ENCODE measurements at regions not wholly inside any gene's neighbourhood (a gene's known extent, or its start where the extent isn't known, plus 50 kb on each side); places are given as distances from the start of the nearest gene placed in this dataset.

GRCh38 chr22:46079093-46079860 is 71.0 kb upstream of the PPARA start:
- ChIA-PET CTCF (interaction anchor here (0.8 to 10.7 kb wide), 10 partner anchors 9 to 84 kb away, joined by 3 to 73 read pairs (median 9); no protein-coding TSS in a partner anchor), POLR2A (interaction anchor here (0.7 to 7.6 kb wide), 13 partner anchors 7 to 84 kb away, joined by 3 to 83 read pairs (median 5); no protein-coding TSS in a partner anchor)
- Histone ChIP-seq H3K27me3 (ENCODE audit: insufficient read depth) (no peaks in the 10 kb centered on the region), H3K9me2 (no peaks in the 10 kb centered on the region), H3F3A (replicated peaks; ENCODE audit: insufficient read depth) (peaks cover 54% of the 10 kb centered on the region), H3K9ac (peak overlapping the region; percentile 100), H3K27ac (ENCODE audit: low read depth in 2 of 2, low read length in 1 of 2) (peak overlapping the region; percentile 96 to 100), H3K4me3 (ENCODE audit: low read depth in 2 of 2, low read length in 1 of 2) (peak overlapping the region; percentile 90 to 92), H3K79me2 (ENCODE audit: insufficient read depth) (peaks cover 100% of the 10 kb centered on the region), H3K4me2 (peak overlapping the region; percentile 99), H2AFZ (ENCODE audit: low read depth) (no peak overlapping the region), H3K4me1 (ENCODE audit: control insufficient read depth in 1 of 2, insufficient read depth in 2 of 2, low read depth in 1 of 2, low read length in 1 of 2) (peaks cover 9 to 62% of the 10 kb centered on the region in 2 experiments; a peak in 3 of 4 replicates), H3K9me3 (no peaks in the 10 kb centered on the region), H3K36me3 (replicated peaks in 1 of 2; ENCODE audit: control insufficient read depth in 1 of 2, insufficient read depth in 2 of 2, low read length in 1 of 2) (peaks cover 65 to 77% of the 10 kb centered on the region in 2 experiments), H4K20me1 (ENCODE audit: insufficient read depth) (peaks cover 93% of the 10 kb centered on the region)
- WGBS (ENCODE audit: low lambda C conversion rate), result 2% methylated on average over 9 of the region's 21 CpGs
- DNase-seq, result no peak
- TF ChIP-seq FOXJ3 (CRISPR knock-in tag; IDR thresholded peaks at IDR 0.05), result no peak
- peak; percentile 19; the same call in 1 of the 2 replicates for TF ChIP-seq POLR2AphosphoS5 (IDR thresholded peaks at IDR 0.05; ENCODE audit: low read depth, low read length)
- TF ChIP-seq EP300 (IDR thresholded peaks at IDR 0.05; ENCODE audit: borderline replicate concordance in 1 of 2, low read depth in 1 of 2, low read length in 1 of 2), result no peak
- no peak for TF ChIP-seq MXI1 (IDR thresholded peaks at IDR 0.05; ENCODE audit: low read depth, low read length)
- no peak for TF ChIP-seq REST (IDR thresholded peaks at IDR 0.05; ENCODE audit: low read depth, low read length)
- no peak for TF ChIP-seq FOXM1 (IDR thresholded peaks at IDR 0.05; ENCODE audit: low read depth)

GRCh38 chr22:46079861-46080821 is 70.2 kb upstream of the PPARA start:
- H3F3A ChIP-seq (replicated peaks; ENCODE audit: insufficient read depth), result peaks cover 59% of the 10 kb centered on the region
- H4K20me1 ChIP-seq (ENCODE audit: insufficient read depth), result peaks cover 93% of the 10 kb centered on the region
- H3K9me3 ChIP-seq, result no peaks in the 10 kb centered on the region
- ChIA-PET CTCF (interaction anchor here (0.8 to 10.7 kb wide), 8 partner anchors 7 to 85 kb away, joined by 3 to 73 read pairs (median 11); no protein-coding TSS in a partner anchor), POLR2A (interaction anchor here (0.7 to 5.3 kb wide), 13 partner anchors 7 to 84 kb away, joined by 3 to 30 read pairs (median 4); no protein-coding TSS in a partner anchor)
- H3K4me3 ChIP-seq (ENCODE audit: low read depth in 2 of 2, low read length in 1 of 2), result peak overlapping the region; percentile 90 to 92
- peak overlapping the region; percentile 100 for H3K9ac ChIP-seq
- peak overlapping the region; percentile 96 to 100 for H3K27ac ChIP-seq (ENCODE audit: low read depth in 2 of 2, low read length in 1 of 2)
- H2AFZ ChIP-seq (ENCODE audit: low read depth), result no peak overlapping the region
- H3K4me1 ChIP-seq (ENCODE audit: control insufficient read depth in 1 of 2, insufficient read depth in 2 of 2, low read depth in 1 of 2, low read length in 1 of 2), result peaks cover 11 to 66% of the 10 kb centered on the region in 2 experiments; a peak in 3 of 4 replicates
- 1% methylated on average over 14 of the region's 57 CpGs for WGBS (ENCODE audit: low lambda C conversion rate)
- H3K27me3 ChIP-seq (ENCODE audit: insufficient read depth), result no peaks in the 10 kb centered on the region
- peak overlapping the region; percentile 99 for H3K4me2 ChIP-seq
- DNase-seq, result peak; percentile 85
- peaks cover 63 to 74% of the 10 kb centered on the region in 2 experiments for H3K36me3 ChIP-seq (replicated peaks in 1 of 2; ENCODE audit: control insufficient read depth in 1 of 2, insufficient read depth in 2 of 2, low read length in 1 of 2)
- peaks cover 100% of the 10 kb centered on the region for H3K79me2 ChIP-seq (ENCODE audit: insufficient read depth)
- no peaks in the 10 kb centered on the region for H3K9me2 ChIP-seq
- peak; percentile 48; the same call in 1 of the 2 replicates for TF ChIP-seq ZBTB33 (IDR thresholded peaks at IDR 0.05; ENCODE audit: borderline replicate concordance, low read depth)
- TF ChIP-seq MEF2A (IDR thresholded peaks at IDR 0.05; ENCODE audit: borderline replicate concordance, low read depth), result no peak; the same call in 1 of the 2 replicates
- 0 out of 2 replicates have a peak, but pooled peaks have one; percentile 19 for TF ChIP-seq USF1 (IDR thresholded peaks at IDR 0.05; ENCODE audit: borderline replicate concordance, low read depth)
- TF ChIP-seq CTCF (IDR thresholded peaks at IDR 0.05), result no peak
- TF ChIP-seq GABPA (IDR thresholded peaks at IDR 0.05; ENCODE audit: low read depth), result no peak
- TF ChIP-seq EZH2phosphoT487 (IDR thresholded peaks at IDR 0.05; ENCODE audit: borderline replicate concordance, low read depth), result no peak
- TF ChIP-seq EP300 (IDR thresholded peaks at IDR 0.05; ENCODE audit: borderline replicate concordance in 1 of 2, low read depth in 1 of 2, low read length in 1 of 2), result peak in 1 of 2 experiments; percentile 31; a peak in 2 of 4 replicates
- peak; percentile 79 for TF ChIP-seq TAF1 (IDR thresholded peaks at IDR 0.05; ENCODE audit: borderline replicate concordance, low read depth, low read length)
